WTC11 (cell line): ENCODE measurements at regions not wholly inside any gene's neighbourhood (a gene's known extent, or its start where the extent isn't known, plus 50 kb on each side); places are given as distances from the start of the nearest gene placed in this dataset.

Experiments used
- ATAC-seq: fragments of 200-7000 bp; cut with Tn5 transposase; 2 replicates; pipeline ENCODE4 v1.10.0; 2021; ENCODE audit warnings: mild to moderate bottlenecking, moderate library complexity
- CTCF ChIA-PET: fragments of 300-600 bp; sonication (Branson Sonifier 250); formaldehyde crosslinking; loops from one replicate; lab custom pipeline; 2021; ENCODE audit warnings: antibody characterized with exemption; lab: Charles Lee
- POLR2A ChIA-PET: fragments of 350-600 bp; sonication (Branson Sonifier 250); formaldehyde crosslinking; loops from one replicate; lab custom pipeline; 2021; ENCODE audit warnings: antibody characterized with exemption; lab: Charles Lee
- DNase-seq: peaks from one replicate; pipeline ENCODE4 v3.0.0; 2021; ENCODE audit warnings: low spot score
- H3K27ac Mint-ChIP-seq: 2 replicates; pipeline ENCODE4 v1.8.0; 2021; ENCODE audit warnings: mixed read lengths
- H3K27me3 Mint-ChIP-seq: 2 replicates; pipeline ENCODE4 v1.8.0; 2021; ENCODE audit warnings: low read depth, mild to moderate bottlenecking, moderate library complexity, mixed read lengths
- H3K36me3 Mint-ChIP-seq: 2 replicates; pipeline ENCODE4 v1.8.0; 2021; ENCODE audit warnings: mixed read lengths
- H3K4me1 Mint-ChIP-seq: 2 replicates; pipeline ENCODE4 v1.8.0; 2022; ENCODE audit warnings: mixed read lengths
- H3K4me3 Mint-ChIP-seq: 2 replicates; pipeline ENCODE4 v1.8.0; 2021; ENCODE audit warnings: mild to moderate bottlenecking, moderate library complexity, mixed read lengths
- H3K9me3 Mint-ChIP-seq: 2 replicates; pipeline ENCODE4 v1.8.0; 2021; ENCODE audit warnings: mixed read lengths
- CBFB ChIP-seq: sonication (generic); formaldehyde crosslinking; IDR thresholded peaks from 2 replicates; pipeline ENCODE4 v1.8.1; 2022; ENCODE audit warnings: mild to moderate bottlenecking, low read depth, missing genetic modification reagents
- CREB1 ChIP-seq: sonication (generic); formaldehyde crosslinking; IDR thresholded peaks from 2 replicates; pipeline ENCODE4 v1.8.0; 2023; ENCODE audit warnings: mild to moderate bottlenecking, missing genetic modification reagents
- FOXK1 ChIP-seq: sonication (generic); formaldehyde crosslinking; IDR thresholded peaks from 2 replicates; pipeline ENCODE4 v1.8.0; 2022; ENCODE audit warnings: mild to moderate bottlenecking, moderate library complexity, missing genetic modification reagents
- GRHL2 ChIP-seq: fragments of 250-450 bp; sonication (Bioruptor Pico); IDR thresholded peaks from 2 replicates; pipeline ENCODE4 v1.8.0; 2022; ENCODE audit warnings: mild to moderate bottlenecking, moderate library complexity; ENCODE audit not compliant: insufficient replicate concordance, severe bottlenecking
- GTF2I ChIP-seq: fragments of 250-450 bp; sonication (Bioruptor Pico); conservative IDR thresholded peaks from 2 replicates; pipeline ENCODE4 v1.4.0; 2021; ENCODE audit warnings: mild to moderate bottlenecking
- JAZF1 ChIP-seq: fragments of 250-450 bp; sonication (Bioruptor Pico); IDR thresholded peaks from 2 replicates; pipeline ENCODE4 v1.9.0; 2021; ENCODE audit warnings: moderate library complexity, mild to moderate bottlenecking, inconsistent platforms
- NFYB ChIP-seq: sonication (generic); formaldehyde crosslinking; conservative IDR thresholded peaks from 2 replicates; pipeline ENCODE4 v1.8.0; 2022; ENCODE audit warnings: low read depth, missing genetic modification reagents
- OVOL2 ChIP-seq: fragments of 250-450 bp; sonication (Bioruptor Pico); IDR thresholded peaks from 2 replicates; pipeline ENCODE4 v1.9.0; 2021; ENCODE audit warnings: mild to moderate bottlenecking, borderline replicate concordance
- PRRX2 ChIP-seq: fragments of 250-450 bp; sonication (Bioruptor Pico); IDR thresholded peaks from 2 replicates; pipeline ENCODE4 v1.8.0; 2021; ENCODE audit warnings: mild to moderate bottlenecking
- RELA ChIP-seq: sonication (generic); formaldehyde crosslinking; IDR thresholded peaks from 2 replicates; pipeline ENCODE4 v1.8.1; 2022; ENCODE audit warnings: missing genetic modification reagents, mild to moderate bottlenecking, borderline replicate concordance
- TP53 ChIP-seq: sonication (generic); formaldehyde crosslinking; IDR thresholded peaks from 2 replicates; pipeline ENCODE4 v1.8.1; 2023; ENCODE audit warnings: mild to moderate bottlenecking, missing genetic modification reagents
- ZNF219 ChIP-seq: sonication (generic); formaldehyde crosslinking; IDR thresholded peaks from 2 replicates; pipeline ENCODE4 v1.8.0; 2023; ENCODE audit warnings: missing genetic modification reagents, mild to moderate bottlenecking, borderline replicate concordance
- ZNF232 ChIP-seq: sonication (generic); formaldehyde crosslinking; IDR thresholded peaks from 2 replicates; pipeline ENCODE4 v1.8.0; 2022; ENCODE audit warnings: mild to moderate bottlenecking, missing genetic modification reagents
- ZNF263 ChIP-seq: sonication (generic); formaldehyde crosslinking; IDR thresholded peaks from 2 replicates; pipeline ENCODE4 v1.8.1; 2022; ENCODE audit warnings: low read depth, mild to moderate bottlenecking, moderate library complexity, missing genetic modification reagents
- ZNF396 ChIP-seq: fragments of 250-450 bp; sonication (Bioruptor Pico); IDR thresholded peaks from 2 replicates; pipeline ENCODE4 v1.8.0; 2021; ENCODE audit warnings: mild to moderate bottlenecking, moderate library complexity, borderline replicate concordance
- ZNF671 ChIP-seq: fragments of 250-450 bp; sonication (Bioruptor Pico); IDR thresholded peaks from 2 replicates; pipeline ENCODE4 v1.8.0; 2021; ENCODE audit warnings: mild to moderate bottlenecking
- TF ChIP-seq, protein P1 (sequence below): sonication (generic); formaldehyde crosslinking; IDR thresholded peaks from 2 replicates; pipeline ENCODE4 v1.8.1; 2022; ENCODE audit warnings: mild to moderate bottlenecking, missing genetic modification reagents, moderate library complexity, borderline replicate concordance
- TF ChIP-seq, protein P2 (sequence below): fragments of 250-450 bp; sonication (Bioruptor Pico); IDR thresholded peaks from 2 replicates; pipeline ENCODE4 v1.9.0; 2021; ENCODE audit warnings: mild to moderate bottlenecking, borderline replicate concordance
- TF ChIP-seq, protein P3 (sequence below): fragments of 200-600 bp; IDR thresholded peaks from 2 replicates; pipeline ENCODE4 v1.8.0; 2022; ENCODE audit warnings: antibody characterized with exemption
- TF ChIP-seq, protein P4 (sequence below): fragments of 250-450 bp; sonication (Bioruptor Pico); IDR thresholded peaks from 2 replicates; pipeline ENCODE4 v1.9.0; 2021; ENCODE audit warnings: mild to moderate bottlenecking

DNA sequence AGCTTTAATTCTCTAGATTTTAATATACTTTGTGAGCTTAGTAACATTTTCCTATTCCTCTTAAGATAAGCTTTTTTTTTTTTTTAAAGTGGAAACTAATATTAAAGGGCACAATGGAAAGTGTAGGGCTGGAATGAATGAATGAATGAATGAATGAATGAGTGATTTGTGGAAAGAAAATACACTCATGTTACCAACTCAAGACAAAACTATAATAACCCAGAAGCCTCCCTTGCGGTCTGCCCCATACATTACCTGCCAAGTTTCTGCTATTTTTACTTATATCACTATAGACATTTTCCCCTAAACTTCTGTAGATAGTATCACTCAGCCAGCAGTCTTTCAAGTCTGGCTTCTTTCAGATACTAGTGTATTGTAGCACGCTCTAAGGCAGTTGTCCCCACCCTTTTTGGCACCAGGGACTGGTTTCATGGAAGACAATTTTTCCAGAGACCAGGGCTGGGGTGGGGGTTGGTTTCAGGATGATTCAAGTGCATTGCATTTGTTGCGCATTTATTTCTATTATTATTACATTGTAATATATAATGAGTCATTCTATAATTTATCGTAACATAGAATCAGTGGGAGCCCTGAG is 932.2 kb downstream of the TBC1D22A start (continued):
- TF ChIP-seq ZNF396 (CRISPR knock-in tag) (no peak), ZNF263 (no peak)
- TF ChIP-seq, protein P1, sequence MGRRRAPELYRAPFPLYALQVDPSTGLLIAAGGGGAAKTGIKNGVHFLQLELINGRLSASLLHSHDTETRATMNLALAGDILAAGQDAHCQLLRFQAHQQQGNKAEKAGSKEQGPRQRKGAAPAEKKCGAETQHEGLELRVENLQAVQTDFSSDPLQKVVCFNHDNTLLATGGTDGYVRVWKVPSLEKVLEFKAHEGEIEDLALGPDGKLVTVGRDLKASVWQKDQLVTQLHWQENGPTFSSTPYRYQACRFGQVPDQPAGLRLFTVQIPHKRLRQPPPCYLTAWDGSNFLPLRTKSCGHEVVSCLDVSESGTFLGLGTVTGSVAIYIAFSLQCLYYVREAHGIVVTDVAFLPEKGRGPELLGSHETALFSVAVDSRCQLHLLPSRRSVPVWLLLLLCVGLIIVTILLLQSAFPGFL (CRISPR knock-in tag), result no peak
- TF ChIP-seq, protein P2, sequence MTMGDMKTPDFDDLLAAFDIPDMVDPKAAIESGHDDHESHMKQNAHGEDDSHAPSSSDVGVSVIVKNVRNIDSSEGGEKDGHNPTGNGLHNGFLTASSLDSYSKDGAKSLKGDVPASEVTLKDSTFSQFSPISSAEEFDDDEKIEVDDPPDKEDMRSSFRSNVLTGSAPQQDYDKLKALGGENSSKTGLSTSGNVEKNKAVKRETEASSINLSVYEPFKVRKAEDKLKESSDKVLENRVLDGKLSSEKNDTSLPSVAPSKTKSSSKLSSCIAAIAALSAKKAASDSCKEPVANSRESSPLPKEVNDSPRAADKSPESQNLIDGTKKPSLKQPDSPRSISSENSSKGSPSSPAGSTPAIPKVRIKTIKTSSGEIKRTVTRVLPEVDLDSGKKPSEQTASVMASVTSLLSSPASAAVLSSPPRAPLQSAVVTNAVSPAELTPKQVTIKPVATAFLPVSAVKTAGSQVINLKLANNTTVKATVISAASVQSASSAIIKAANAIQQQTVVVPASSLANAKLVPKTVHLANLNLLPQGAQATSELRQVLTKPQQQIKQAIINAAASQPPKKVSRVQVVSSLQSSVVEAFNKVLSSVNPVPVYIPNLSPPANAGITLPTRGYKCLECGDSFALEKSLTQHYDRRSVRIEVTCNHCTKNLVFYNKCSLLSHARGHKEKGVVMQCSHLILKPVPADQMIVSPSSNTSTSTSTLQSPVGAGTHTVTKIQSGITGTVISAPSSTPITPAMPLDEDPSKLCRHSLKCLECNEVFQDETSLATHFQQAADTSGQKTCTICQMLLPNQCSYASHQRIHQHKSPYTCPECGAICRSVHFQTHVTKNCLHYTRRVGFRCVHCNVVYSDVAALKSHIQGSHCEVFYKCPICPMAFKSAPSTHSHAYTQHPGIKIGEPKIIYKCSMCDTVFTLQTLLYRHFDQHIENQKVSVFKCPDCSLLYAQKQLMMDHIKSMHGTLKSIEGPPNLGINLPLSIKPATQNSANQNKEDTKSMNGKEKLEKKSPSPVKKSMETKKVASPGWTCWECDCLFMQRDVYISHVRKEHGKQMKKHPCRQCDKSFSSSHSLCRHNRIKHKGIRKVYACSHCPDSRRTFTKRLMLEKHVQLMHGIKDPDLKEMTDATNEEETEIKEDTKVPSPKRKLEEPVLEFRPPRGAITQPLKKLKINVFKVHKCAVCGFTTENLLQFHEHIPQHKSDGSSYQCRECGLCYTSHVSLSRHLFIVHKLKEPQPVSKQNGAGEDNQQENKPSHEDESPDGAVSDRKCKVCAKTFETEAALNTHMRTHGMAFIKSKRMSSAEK (CRISPR knock-in tag), result no peak

DNA sequence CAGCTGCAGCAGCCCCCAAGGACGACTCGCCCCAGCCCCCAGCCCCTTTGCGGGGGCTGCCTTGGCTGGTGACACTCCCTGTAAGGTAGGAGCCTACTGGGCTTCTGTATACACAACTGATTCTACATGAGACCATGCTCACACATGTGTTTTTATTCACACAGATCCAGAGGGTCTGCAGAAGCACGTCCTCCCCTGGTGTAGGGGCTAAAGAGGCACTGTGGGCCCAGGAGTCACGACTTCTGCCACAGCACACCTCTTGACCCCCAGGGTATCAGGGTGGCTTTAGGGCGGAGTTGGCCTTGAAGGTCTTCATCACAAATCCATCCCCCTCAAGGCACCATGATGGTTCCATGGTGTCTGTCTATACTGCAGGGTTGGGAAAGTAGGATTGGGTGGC is 931.2 kb downstream of the TBC1D22A start:
- CTCF ChIA-PET, result no interaction called here
- TF ChIP-seq TP53, result no peak
- TF ChIP-seq, all 79 proteins: peak for 0
- Mint-ChIP-seq H3K27ac (no peak overlapping the region), H3K36me3 (no peaks in the 10 kb centered on the region), H3K27me3 (no peaks in the 10 kb centered on the region; the same call in 1 of the 2 replicates), H3K9me3 (no peaks in the 10 kb centered on the region), H3K4me1 (peaks cover 10% of the 10 kb centered on the region), H3K4me3 (no peak overlapping the region)
- no peak for DNase-seq
- POLR2A ChIA-PET, result no interaction called here
- ATAC-seq, result no peak

DNA sequence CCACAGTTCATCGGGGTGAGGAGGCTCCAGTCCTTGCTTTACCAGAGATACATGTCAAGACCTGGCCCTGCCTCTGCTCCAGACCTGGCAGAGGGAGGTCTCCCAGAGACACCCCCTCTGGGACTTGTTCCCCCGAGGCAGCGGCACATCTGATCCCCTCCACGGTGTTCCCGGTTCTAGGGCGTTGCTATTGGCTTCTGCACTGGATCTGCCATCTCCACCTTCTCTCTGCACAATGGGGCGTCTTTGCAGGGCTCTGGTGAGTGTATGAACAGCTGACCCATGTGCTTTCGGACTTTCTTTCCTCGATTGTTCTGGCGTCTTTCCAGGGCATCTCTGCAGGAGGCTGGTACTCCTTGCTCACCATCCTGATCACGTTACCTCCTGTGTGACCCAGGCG is 930.4 kb downstream of the TBC1D22A start:
- ATAC-seq (no peak), DNase-seq (no peak)
- ChIA-PET CTCF (no interaction called here), POLR2A (no interaction called here)
- Mint-ChIP-seq H3K27ac (no peak overlapping the region), H3K9me3 (peaks cover 4% of the 10 kb centered on the region), H3K27me3 (no peaks in the 10 kb centered on the region; the same call in 1 of the 2 replicates), H3K4me3 (no peak overlapping the region), H3K36me3 (no peaks in the 10 kb centered on the region), H3K4me1 (peaks cover 2% of the 10 kb centered on the region)
- TF ChIP-seq ZNF232 (CRISPR knock-in tag), result no peak
- no peak for TF ChIP-seq ZNF671 (CRISPR knock-in tag)
- TF ChIP-seq ZNF263, result no peak
- TF ChIP-seq GRHL2, result no peak
- no peak for TF ChIP-seq NFYB (CRISPR knock-in tag)
- no peak for TF ChIP-seq JAZF1
- no peak for TF ChIP-seq FOXK1
- TF ChIP-seq, protein P3, sequence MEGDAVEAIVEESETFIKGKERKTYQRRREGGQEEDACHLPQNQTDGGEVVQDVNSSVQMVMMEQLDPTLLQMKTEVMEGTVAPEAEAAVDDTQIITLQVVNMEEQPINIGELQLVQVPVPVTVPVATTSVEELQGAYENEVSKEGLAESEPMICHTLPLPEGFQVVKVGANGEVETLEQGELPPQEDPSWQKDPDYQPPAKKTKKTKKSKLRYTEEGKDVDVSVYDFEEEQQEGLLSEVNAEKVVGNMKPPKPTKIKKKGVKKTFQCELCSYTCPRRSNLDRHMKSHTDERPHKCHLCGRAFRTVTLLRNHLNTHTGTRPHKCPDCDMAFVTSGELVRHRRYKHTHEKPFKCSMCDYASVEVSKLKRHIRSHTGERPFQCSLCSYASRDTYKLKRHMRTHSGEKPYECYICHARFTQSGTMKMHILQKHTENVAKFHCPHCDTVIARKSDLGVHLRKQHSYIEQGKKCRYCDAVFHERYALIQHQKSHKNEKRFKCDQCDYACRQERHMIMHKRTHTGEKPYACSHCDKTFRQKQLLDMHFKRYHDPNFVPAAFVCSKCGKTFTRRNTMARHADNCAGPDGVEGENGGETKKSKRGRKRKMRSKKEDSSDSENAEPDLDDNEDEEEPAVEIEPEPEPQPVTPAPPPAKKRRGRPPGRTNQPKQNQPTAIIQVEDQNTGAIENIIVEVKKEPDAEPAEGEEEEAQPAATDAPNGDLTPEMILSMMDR, result no peak
- TF ChIP-seq GTF2I (CRISPR knock-in tag), result no peak

DNA sequence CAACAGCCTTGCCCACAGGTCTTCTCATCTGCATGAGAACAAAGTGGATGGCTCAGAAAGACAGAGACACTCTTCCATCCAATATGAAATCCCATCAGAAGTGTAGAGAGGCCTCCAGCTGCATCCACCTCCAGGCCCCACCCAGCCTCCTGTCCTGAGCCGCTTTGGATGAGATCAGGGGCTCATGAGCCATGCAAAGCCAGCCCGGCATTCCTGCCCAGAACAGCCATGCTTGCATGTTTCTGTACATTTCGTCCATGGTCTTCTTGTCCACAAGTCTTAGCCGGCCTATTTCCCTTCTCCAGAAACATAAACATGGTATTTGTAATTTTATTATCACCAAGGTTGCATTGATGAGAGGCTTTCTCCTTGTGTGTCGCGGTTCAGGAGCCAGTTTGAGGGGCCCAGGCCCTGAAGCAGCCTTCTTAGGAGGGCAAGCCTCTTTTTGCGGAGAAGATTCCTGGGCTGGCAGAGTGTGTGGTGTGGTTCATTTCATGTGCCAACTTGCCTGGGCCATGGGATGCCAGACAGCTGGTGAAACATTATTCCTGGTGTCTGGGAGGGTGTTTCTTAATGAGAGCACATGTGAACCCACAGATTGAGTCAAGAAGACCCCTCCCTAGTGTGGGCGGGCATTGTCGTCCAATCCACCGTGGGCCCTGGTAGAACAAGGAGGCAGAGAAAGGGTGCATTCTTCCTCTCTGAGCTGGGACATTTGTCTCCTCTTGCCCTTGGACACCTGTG is 928.9 kb downstream of the TBC1D22A start:
- DNase-seq (no peak), ATAC-seq (no peak)
- Mint-ChIP-seq H3K36me3 (no peaks in the 10 kb centered on the region), H3K27me3 (peaks cover 4% of the 10 kb centered on the region; the same call in 1 of the 2 replicates), H3K4me3 (no peak overlapping the region), H3K4me1 (no peaks in the 10 kb centered on the region), H3K9me3 (peaks cover 18% of the 10 kb centered on the region), H3K27ac (no peak overlapping the region)
- POLR2A ChIA-PET, result no interaction called here
- CTCF ChIA-PET, result no interaction called here
- no peak for TF ChIP-seq ZNF396 (CRISPR knock-in tag)
- TF ChIP-seq RELA, result no peak
- no peak for TF ChIP-seq CBFB
- TF ChIP-seq PRRX2 (CRISPR knock-in tag), result no peak
- TF ChIP-seq, protein P4, sequence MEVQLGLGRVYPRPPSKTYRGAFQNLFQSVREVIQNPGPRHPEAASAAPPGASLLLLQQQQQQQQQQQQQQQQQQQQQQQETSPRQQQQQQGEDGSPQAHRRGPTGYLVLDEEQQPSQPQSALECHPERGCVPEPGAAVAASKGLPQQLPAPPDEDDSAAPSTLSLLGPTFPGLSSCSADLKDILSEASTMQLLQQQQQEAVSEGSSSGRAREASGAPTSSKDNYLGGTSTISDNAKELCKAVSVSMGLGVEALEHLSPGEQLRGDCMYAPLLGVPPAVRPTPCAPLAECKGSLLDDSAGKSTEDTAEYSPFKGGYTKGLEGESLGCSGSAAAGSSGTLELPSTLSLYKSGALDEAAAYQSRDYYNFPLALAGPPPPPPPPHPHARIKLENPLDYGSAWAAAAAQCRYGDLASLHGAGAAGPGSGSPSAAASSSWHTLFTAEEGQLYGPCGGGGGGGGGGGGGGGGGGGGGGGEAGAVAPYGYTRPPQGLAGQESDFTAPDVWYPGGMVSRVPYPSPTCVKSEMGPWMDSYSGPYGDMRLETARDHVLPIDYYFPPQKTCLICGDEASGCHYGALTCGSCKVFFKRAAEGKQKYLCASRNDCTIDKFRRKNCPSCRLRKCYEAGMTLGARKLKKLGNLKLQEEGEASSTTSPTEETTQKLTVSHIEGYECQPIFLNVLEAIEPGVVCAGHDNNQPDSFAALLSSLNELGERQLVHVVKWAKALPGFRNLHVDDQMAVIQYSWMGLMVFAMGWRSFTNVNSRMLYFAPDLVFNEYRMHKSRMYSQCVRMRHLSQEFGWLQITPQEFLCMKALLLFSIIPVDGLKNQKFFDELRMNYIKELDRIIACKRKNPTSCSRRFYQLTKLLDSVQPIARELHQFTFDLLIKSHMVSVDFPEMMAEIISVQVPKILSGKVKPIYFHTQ (CRISPR knock-in tag), result no peak
- TF ChIP-seq OVOL2 (CRISPR knock-in tag), result no peak
- no peak for TF ChIP-seq ZNF219 (CRISPR knock-in tag)
- no peak for TF ChIP-seq CREB1 (CRISPR knock-in tag)
